Adrenal gland (tissue), 9 donors: ENCODE measurements at regions not wholly inside any gene's neighbourhood (a gene's known extent, or its start where the extent isn't known, plus 50 kb on each side); places are given as distances from the start of the nearest gene placed in this dataset.

Source experiments
- DNase-seq, 7 donors: peaks; one replicate each; pipeline ENCODE4 v3.0.0-alpha.2; 2019 to 2020
- H3K27ac ChIP-seq, 5 donors: fragments of 200-600 bp; sonication (generic) in 4 of 5; 1 replicate in 3 of 5; 2 replicates in 2 of 5; pipeline versions ENCODE4 v1.5.1 to v1.8.0; 2016 to 2020; ENCODE audit warnings: mild to moderate bottlenecking in 1 of 5
- H3K27me3 ChIP-seq: fragments of 200-600 bp; 2 replicates; pipeline ENCODE4 v1.8.0; 2021
- H3K36me3 ChIP-seq, 2 donors: fragments of 200-600 bp; replicated peaks in 1 of 2; 1 replicate in 1 of 2; 2 replicates in 1 of 2; pipeline versions ENCODE4 v1.5.1 to v1.8.0; 2018 to 2022
- H3K4me1 ChIP-seq, 2 donors: fragments of 200-600 bp; replicated peaks in 1 of 2; 1 replicate in 1 of 2; 2 replicates in 1 of 2; pipeline versions ENCODE4 v1.5.1 to v1.8.0; 2018 to 2021
- H3K4me3 ChIP-seq, 4 donors: fragments of 200-600 bp; sonication (generic) in 3 of 4; one replicate each; pipeline ENCODE4 v1.5.1; 2016 to 2018
- H3K9me3 ChIP-seq, 3 donors: fragments of 200-600 bp; sonication (generic) in 1 of 3; replicated peaks in 1 of 3; 1 replicate in 2 of 3; 2 replicates in 1 of 3; pipeline versions ENCODE4 v1.5.1 to v1.8.0; 2016 to 2021
- CTCF ChIP-seq, 6 experiments: fragments of 450-650 bp in 4 of 6; fragments of 200-600 bp in 2 of 6; sonication (generic) in 1 of 6; IDR thresholded peaks; 1 replicate in 5 of 6; 2 replicates in 1 of 6; pipeline versions ENCODE4 v1.5.1 to v1.8.0; 2016 to 2021; ENCODE audit warnings: antibody characterized with exemption in 6 of 6, mild to moderate bottlenecking in 2 of 6, moderate library complexity in 1 of 6
- POLR2A ChIP-seq, 2 donors: fragments of 450-650 bp; IDR thresholded peaks; one replicate each; pipeline ENCODE4 v1.6.1; 2017; ENCODE audit warnings: antibody characterized with exemption in 2 of 2, mild to moderate bottlenecking in 2 of 2, moderate library complexity in 1 of 2
- WGBS, 4 donors: extraction: QIAGEN DNeasy Blood & Tissue Kit in 2 of 4; methylation state at CpG; one replicate each; pipeline versions ENCODE4 v1.1.5 to v1.1.7; 2013 to 2017; 5-methylcytosine and 5-hydroxymethylcytosine counted together
- intact Hi-C, 2 donors: fragments of 100-400 bp; cut with DNase I; formaldehyde crosslinking; loops; one replicate each; pipeline versions ENCODE4 v1.14.1 to v1.15.0; 2022 to 2023
- donor health status: healthy with polysubstance abuse.
- donor health status: Bipolar disorder and iron deficiency.
- donor health status: DM: yes; HTN: yes; CAD: no.
- donor health status: DM: no; HTN: no; CAD: no.
- donor health status: DM: no; HTN: no; CAD: no.

- Histone ChIP-seq H3K27me3 (no peaks in the 10 kb centered on the region), H3K36me3 (no peaks in the 10 kb centered on the region), H3K4me3 (no peak overlapping the region), H3K9me3 (no peaks in the 10 kb centered on the region), H3K4me1 (no peaks in the 10 kb centered on the region), H3K27ac (no peak overlapping the region)
- TF ChIP-seq CTCF (IDR thresholded peaks at IDR 0.05): no peak
- no peak for TF ChIP-seq POLR2A (IDR thresholded peaks at IDR 0.05)
- intact Hi-C loops: no loop called here
- DNase-seq: no peak
- 70 to 77% (median 71%) methylated on average over 5 of the region's 5 CpGs for WGBS, 4 donors
These were observed 339.6 kb upstream of the SGCD start for GRCh38 chr5:155987265-155987810.

- no peak for TF ChIP-seq CTCF (IDR thresholded peaks at IDR 0.05)
- TF ChIP-seq POLR2A (IDR thresholded peaks at IDR 0.05): no peak
- no peak for DNase-seq
- Histone ChIP-seq H3K27me3 (no peaks in the 10 kb centered on the region), H3K9me3 (no peaks in the 10 kb centered on the region), H3K4me3 (no peak overlapping the region), H3K27ac (no peak overlapping the region), H3K36me3 (no peaks in the 10 kb centered on the region), H3K4me1 (no peaks in the 10 kb centered on the region)
- WGBS, 4 donors: 54 to 83% (median 76%) methylated on average over 1 of the region's 1 CpG
- intact Hi-C loops: no loop called here
These were observed 337.1 kb upstream of the SGCD start for GRCh38 chr5:155989879-155990278.

GRCh38 chr5:155996123-155996522 is 330.8 kb upstream of the SGCD start:
- Histone ChIP-seq H3K36me3 (no peaks in the 10 kb centered on the region), H3K9me3 (no peaks in the 10 kb centered on the region), H3K27ac (no peak overlapping the region), H3K4me1 (no peaks in the 10 kb centered on the region), H3K4me3 (no peak overlapping the region), H3K27me3 (no peaks in the 10 kb centered on the region)
- intact Hi-C loops: no loop called here
- TF ChIP-seq POLR2A (IDR thresholded peaks at IDR 0.05) (no peak), CTCF (IDR thresholded peaks at IDR 0.05) (no peak)
- DNase-seq: no peak
- 84 to 90% (median 85%) methylated on average over 5 of the region's 5 CpGs for WGBS, 4 donors

GRCh38 chr5:155998257-155998656 is 328.7 kb upstream of the SGCD start:
- Histone ChIP-seq H3K27ac (no peak overlapping the region), H3K27me3 (no peaks in the 10 kb centered on the region), H3K9me3 (no peaks in the 10 kb centered on the region), H3K4me3 (no peak overlapping the region), H3K36me3 (no peaks in the 10 kb centered on the region), H3K4me1 (no peaks in the 10 kb centered on the region)
- intact Hi-C loops: no loop called here
- WGBS, 4 donors: 82 to 88% (median 85%) methylated on average over 2 of the region's 2 CpGs
- DNase-seq: no peak
- TF ChIP-seq POLR2A (IDR thresholded peaks at IDR 0.05) (no peak), CTCF (IDR thresholded peaks at IDR 0.05) (no peak)
